H1 (cell line): ENCODE measurements at regions not wholly inside any gene's neighbourhood (a gene's known extent, or its start where the extent isn't known, plus 50 kb on each side); places are given as distances from the start of the nearest gene placed in this dataset.

Source experiments
- BRCA1 ChIP-seq: IDR thresholded peaks from 2 replicates; pipeline ENCODE4 v1.6.1; 2012; ENCODE audit warnings: low read depth, low read length, improper control_type of control experiment
- NANOG ChIP-seq: IDR thresholded peaks from 2 replicates; pipeline ENCODE4 v1.6.1; 2011; ENCODE audit warnings: low read length, low read depth, mild to moderate bottlenecking, inconsistent platforms; ENCODE audit not compliant: insufficient read depth, poor library complexity, severe bottlenecking
- TF ChIP-seq, protein P1 (sequence below): IDR thresholded peaks from 2 replicates; pipeline ENCODE4 v1.6.1; 2011; ENCODE audit warnings: low read depth, mild to moderate bottlenecking, low read length; ENCODE audit not compliant: insufficient read depth

DNA sequence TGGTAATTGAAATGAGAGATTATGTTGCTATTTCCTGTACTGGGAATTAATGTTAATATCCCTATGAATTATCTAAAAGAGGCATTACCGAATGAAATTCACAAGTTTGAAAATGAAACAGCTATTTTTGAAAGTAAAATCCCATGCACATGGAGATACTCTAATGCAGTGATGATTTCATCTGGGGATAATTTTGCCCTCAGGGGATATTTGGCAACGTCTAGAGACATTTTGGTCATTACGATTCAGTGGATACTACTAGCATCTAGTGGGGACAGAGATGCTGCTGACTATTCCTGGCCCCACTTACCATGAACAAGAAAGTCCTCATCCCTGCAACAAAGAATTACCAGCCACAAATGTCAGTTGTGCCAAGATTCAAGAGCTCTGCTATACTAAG is 500.9 kb downstream of the EFNA5 start (continued):
- TF ChIP-seq NANOG (no peak), BRCA1 (no peak)
- TF ChIP-seq, protein P1, sequence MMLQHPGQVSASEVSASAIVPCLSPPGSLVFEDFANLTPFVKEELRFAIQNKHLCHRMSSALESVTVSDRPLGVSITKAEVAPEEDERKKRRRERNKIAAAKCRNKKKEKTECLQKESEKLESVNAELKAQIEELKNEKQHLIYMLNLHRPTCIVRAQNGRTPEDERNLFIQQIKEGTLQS = no peak
